ENCODE measurements at regions not wholly inside any gene's neighbourhood (a gene's known extent, or its start where the extent isn't known, plus 50 kb on each side); places are given as distances from the start of the nearest gene placed in this dataset.

DNA sequence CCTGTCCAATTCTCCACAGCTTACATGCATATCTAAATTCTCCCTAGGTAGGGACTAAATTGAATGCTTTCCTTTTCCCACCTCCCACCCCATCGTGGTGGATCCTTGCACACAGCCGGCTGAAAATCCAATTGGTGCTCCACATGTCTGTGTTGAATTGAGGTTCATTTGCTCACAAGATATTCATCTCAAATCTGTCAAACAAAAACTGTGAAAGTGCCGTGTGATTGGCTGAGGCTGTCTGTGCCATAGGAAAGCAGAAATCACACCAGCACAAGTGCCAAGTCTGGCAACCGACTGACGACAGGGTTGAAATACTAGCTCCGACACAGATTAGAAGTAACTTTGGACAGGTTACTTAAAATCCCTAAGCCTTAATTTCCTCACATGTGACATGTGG lies 823.3 kb downstream of the TDRD15 start:
- Histone ChIP-seq H3F3A (ENCODE audit: control insufficient read depth, insufficient read depth) (no peaks in the 10 kb centered on the region), H3K27me3 (ENCODE audit: control insufficient read depth, low read length) (no peaks in the 10 kb centered on the region), H3K79me2 (ENCODE audit: control insufficient read depth, low read length) (no peaks in the 10 kb centered on the region), H3K36me3 (ENCODE audit: control insufficient read depth, low read length) (no peaks in the 10 kb centered on the region), H3K27ac (ENCODE audit: low read depth, low read length) (no peak overlapping the region), H3K9me2 (replicated peaks; ENCODE audit: control insufficient read depth, low read length) (no peaks in the 10 kb centered on the region), H4K20me1 (ENCODE audit: control insufficient read depth, insufficient read depth, low read depth, low read length) (no peaks in the 10 kb centered on the region), H3K4me2 (ENCODE audit: low read length) (no peak overlapping the region), H3K4me3 (ENCODE audit: low read length) (no peak overlapping the region), H3K9me3 (ENCODE audit: control insufficient read depth, insufficient read depth, low read length) (no peaks in the 10 kb centered on the region), H3K4me1 (ENCODE audit: control insufficient read depth, low read length) (no peaks in the 10 kb centered on the region)
- TF ChIP-seq, protein P1, sequence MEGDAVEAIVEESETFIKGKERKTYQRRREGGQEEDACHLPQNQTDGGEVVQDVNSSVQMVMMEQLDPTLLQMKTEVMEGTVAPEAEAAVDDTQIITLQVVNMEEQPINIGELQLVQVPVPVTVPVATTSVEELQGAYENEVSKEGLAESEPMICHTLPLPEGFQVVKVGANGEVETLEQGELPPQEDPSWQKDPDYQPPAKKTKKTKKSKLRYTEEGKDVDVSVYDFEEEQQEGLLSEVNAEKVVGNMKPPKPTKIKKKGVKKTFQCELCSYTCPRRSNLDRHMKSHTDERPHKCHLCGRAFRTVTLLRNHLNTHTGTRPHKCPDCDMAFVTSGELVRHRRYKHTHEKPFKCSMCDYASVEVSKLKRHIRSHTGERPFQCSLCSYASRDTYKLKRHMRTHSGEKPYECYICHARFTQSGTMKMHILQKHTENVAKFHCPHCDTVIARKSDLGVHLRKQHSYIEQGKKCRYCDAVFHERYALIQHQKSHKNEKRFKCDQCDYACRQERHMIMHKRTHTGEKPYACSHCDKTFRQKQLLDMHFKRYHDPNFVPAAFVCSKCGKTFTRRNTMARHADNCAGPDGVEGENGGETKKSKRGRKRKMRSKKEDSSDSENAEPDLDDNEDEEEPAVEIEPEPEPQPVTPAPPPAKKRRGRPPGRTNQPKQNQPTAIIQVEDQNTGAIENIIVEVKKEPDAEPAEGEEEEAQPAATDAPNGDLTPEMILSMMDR (IDR thresholded peaks at IDR 0.05; ENCODE audit: low read depth, low read length, poor library complexity, severe bottlenecking): no peak
- no peak for TF ChIP-seq EZH2phosphoT487 (IDR thresholded peaks at IDR 0.05; ENCODE audit: borderline replicate concordance, low read length)

DNA sequence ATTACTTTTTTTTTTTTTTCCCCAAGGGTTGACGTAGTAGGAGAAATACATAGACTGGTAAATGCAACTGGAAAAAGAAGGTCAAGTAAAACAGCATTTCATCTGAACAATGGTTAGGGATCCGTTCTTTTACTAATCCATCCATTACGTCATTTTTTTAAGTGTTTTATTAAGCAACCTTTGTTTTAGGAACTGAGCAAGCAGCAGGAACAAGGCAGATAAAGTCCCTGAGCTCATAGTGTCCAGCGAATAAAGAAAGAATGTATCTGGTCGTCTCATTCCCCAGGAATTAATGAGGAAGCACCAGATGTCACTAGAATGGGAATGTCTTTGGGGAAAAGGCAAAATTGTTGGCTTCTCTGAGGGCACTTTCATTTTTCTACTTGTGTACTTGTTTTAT lies 842.4 kb downstream of the TDRD15 start:
- H3K79me2 ChIP-seq (ENCODE audit: control insufficient read depth, low read length): no peaks in the 10 kb centered on the region
- no peaks in the 10 kb centered on the region for H3K4me1 ChIP-seq (ENCODE audit: control insufficient read depth, low read length)
- no peaks in the 10 kb centered on the region for H3K9me3 ChIP-seq (ENCODE audit: control insufficient read depth, insufficient read depth, low read length)
- H3K4me2 ChIP-seq (ENCODE audit: low read length): no peak overlapping the region
- TF ChIP-seq, protein P1 (IDR thresholded peaks at IDR 0.05; ENCODE audit: low read depth, low read length, poor library complexity, severe bottlenecking): no peak
- TF ChIP-seq EZH2phosphoT487 (IDR thresholded peaks at IDR 0.05; ENCODE audit: borderline replicate concordance, low read length): no peak
- H3K36me3 ChIP-seq (ENCODE audit: control insufficient read depth, low read length): no peaks in the 10 kb centered on the region
- no peaks in the 10 kb centered on the region for H3F3A ChIP-seq (ENCODE audit: control insufficient read depth, insufficient read depth)
- H3K27me3 ChIP-seq (ENCODE audit: control insufficient read depth, low read length): no peaks in the 10 kb centered on the region
- H3K4me3 ChIP-seq (ENCODE audit: low read length): no peak overlapping the region
- H3K9me2 ChIP-seq (replicated peaks; ENCODE audit: control insufficient read depth, low read length): no peaks in the 10 kb centered on the region
- H4K20me1 ChIP-seq (ENCODE audit: control insufficient read depth, insufficient read depth, low read depth, low read length): no peaks in the 10 kb centered on the region
- no peak overlapping the region for H3K27ac ChIP-seq (ENCODE audit: low read depth, low read length)

- Histone ChIP-seq H3K79me2 (ENCODE audit: control insufficient read depth, low read length) (no peaks in the 10 kb centered on the region), H3K27ac (ENCODE audit: low read depth, low read length) (no peak overlapping the region), H3K9me3 (ENCODE audit: control insufficient read depth, insufficient read depth, low read length) (no peaks in the 10 kb centered on the region), H3K4me2 (ENCODE audit: low read length) (no peak overlapping the region), H3K27me3 (ENCODE audit: control insufficient read depth, low read length) (no peaks in the 10 kb centered on the region), H3F3A (ENCODE audit: control insufficient read depth, insufficient read depth) (no peaks in the 10 kb centered on the region), H3K36me3 (ENCODE audit: control insufficient read depth, low read length) (no peaks in the 10 kb centered on the region), H4K20me1 (ENCODE audit: control insufficient read depth, insufficient read depth, low read depth, low read length) (no peaks in the 10 kb centered on the region), H3K4me1 (ENCODE audit: control insufficient read depth, low read length) (no peaks in the 10 kb centered on the region), H3K4me3 (ENCODE audit: low read length) (no peak overlapping the region), H3K9me2 (replicated peaks; ENCODE audit: control insufficient read depth, low read length) (no peaks in the 10 kb centered on the region)
- TF ChIP-seq EZH2phosphoT487 (IDR thresholded peaks at IDR 0.05; ENCODE audit: borderline replicate concordance, low read length): no peak
- TF ChIP-seq, protein P1 (IDR thresholded peaks at IDR 0.05; ENCODE audit: low read depth, low read length, poor library complexity, severe bottlenecking): no peak
Observed at GRCh38 chr2:21970971-21971370, 847.2 kb downstream of the TDRD15 start.

GRCh38 chr2:21972586-21972985 lies 848.8 kb downstream of the TDRD15 start:
- Histone ChIP-seq H3K27me3 (ENCODE audit: control insufficient read depth, low read length) (no peaks in the 10 kb centered on the region), H3K79me2 (ENCODE audit: control insufficient read depth, low read length) (no peaks in the 10 kb centered on the region), H3K27ac (ENCODE audit: low read depth, low read length) (no peak overlapping the region), H3K9me2 (replicated peaks; ENCODE audit: control insufficient read depth, low read length) (no peaks in the 10 kb centered on the region), H3K9me3 (ENCODE audit: control insufficient read depth, insufficient read depth, low read length) (no peaks in the 10 kb centered on the region), H3K4me1 (ENCODE audit: control insufficient read depth, low read length) (no peaks in the 10 kb centered on the region), H3K36me3 (ENCODE audit: control insufficient read depth, low read length) (no peaks in the 10 kb centered on the region), H3K4me3 (ENCODE audit: low read length) (no peak overlapping the region), H3K4me2 (ENCODE audit: low read length) (no peak overlapping the region), H4K20me1 (ENCODE audit: control insufficient read depth, insufficient read depth, low read depth, low read length) (no peaks in the 10 kb centered on the region), H3F3A (ENCODE audit: control insufficient read depth, insufficient read depth) (no peaks in the 10 kb centered on the region)
- no peak for TF ChIP-seq EZH2phosphoT487 (IDR thresholded peaks at IDR 0.05; ENCODE audit: borderline replicate concordance, low read length)
- TF ChIP-seq, protein P1 (IDR thresholded peaks at IDR 0.05; ENCODE audit: low read depth, low read length, poor library complexity, severe bottlenecking): no peak
